ENCODE measurements at regions not wholly inside any gene's neighbourhood (a gene's known extent, or its start where the extent isn't known, plus 50 kb on each side); places are given as distances from the start of the nearest gene placed in this dataset.

GRCh38 chr13:89027694-89028306 lies 1356.6 kb downstream of the SLITRK5 start:
- Histone ChIP-seq H3K27ac (no peak overlapping the region), H3K36me3 (no peaks in the 10 kb centered on the region), H3K27me3 (no peaks in the 10 kb centered on the region), H3K9me3 (no peaks in the 10 kb centered on the region), H3K4me3 (no peak overlapping the region), H3K4me1 (no peaks in the 10 kb centered on the region)
- WGBS (ENCODE audit: insufficient coverage, low coverage, low lambda C conversion rate, missing lambda C conversion rate), result 20% methylated on average over 3 of the region's 3 CpGs
- TF ChIP-seq POLR2A (IDR thresholded peaks at IDR 0.05), result no peak
- no peak for TF ChIP-seq CTCF (IDR thresholded peaks at IDR 0.05)
- intact Hi-C loops (cut with DNase I), result no loop called here
- DNase-seq (no peak), ATAC-seq (no peak)

GRCh38 chr13:89029062-89029461 lies 1357.9 kb downstream of the SLITRK5 start:
- Histone ChIP-seq H3K36me3 (no peaks in the 10 kb centered on the region), H3K4me3 (no peak overlapping the region), H3K4me1 (no peaks in the 10 kb centered on the region), H3K9me3 (peaks cover 0 to 5% (median 0%) of the 10 kb centered on the region in 4 donors), H3K27ac (no peak overlapping the region), H3K27me3 (no peaks in the 10 kb centered on the region)
- DNase-seq (no peak), ATAC-seq (no peak)
- TF ChIP-seq CTCF (IDR thresholded peaks at IDR 0.05) (no peak), POLR2A (IDR thresholded peaks at IDR 0.05) (no peak)
- intact Hi-C loops (cut with DNase I), result no loop called here
- WGBS (ENCODE audit: insufficient coverage, low coverage, low lambda C conversion rate, missing lambda C conversion rate), result 46% methylated on average over 2 of the region's 2 CpGs

- no peak for ATAC-seq
These were observed 1362.8 kb downstream of the SLITRK5 start for GRCh38 chr13:89034015-89034414.

GRCh38 chr13:89052699-89053098 lies 1381.5 kb downstream of the SLITRK5 start:
- ATAC-seq (no peak), DNase-seq (no peak)
- 46% methylated on average over 3 of the region's 3 CpGs for WGBS (ENCODE audit: insufficient coverage, low coverage, low lambda C conversion rate, missing lambda C conversion rate)
- Histone ChIP-seq H3K4me3 (no peak overlapping the region), H3K27ac (no peak overlapping the region), H3K36me3 (no peaks in the 10 kb centered on the region), H3K27me3 (no peaks in the 10 kb centered on the region), H3K4me1 (no peaks in the 10 kb centered on the region), H3K9me3 (no peaks in the 10 kb centered on the region)
- TF ChIP-seq CTCF (IDR thresholded peaks at IDR 0.05) (no peak), POLR2A (IDR thresholded peaks at IDR 0.05) (no peak)
- intact Hi-C loops (cut with DNase I), result no loop called here

More at GRCh38 chr13:89034015-89034414, 1362.8 kb downstream of the SLITRK5 start:
- Histone ChIP-seq H3K27ac (no peak overlapping the region), H3K4me1 (no peaks in the 10 kb centered on the region), H3K27me3 (no peaks in the 10 kb centered on the region), H3K4me3 (no peak overlapping the region), H3K9me3 (peaks cover 0 to 5% (median 0%) of the 10 kb centered on the region in 4 donors), H3K36me3 (no peaks in the 10 kb centered on the region)
- TF ChIP-seq CTCF (IDR thresholded peaks at IDR 0.05) (no peak), POLR2A (IDR thresholded peaks at IDR 0.05) (no peak)
- 69% methylated on average over 1 of the region's 1 CpG for WGBS (ENCODE audit: insufficient coverage, low coverage, low lambda C conversion rate, missing lambda C conversion rate)
- intact Hi-C loops (cut with DNase I), result no loop called here
- no peak for DNase-seq

GRCh38 chr13:89053418-89053817 lies 1382.2 kb downstream of the SLITRK5 start:
- Histone ChIP-seq H3K36me3 (no peaks in the 10 kb centered on the region), H3K9me3 (no peaks in the 10 kb centered on the region), H3K27ac (no peak overlapping the region), H3K4me3 (no peak overlapping the region), H3K27me3 (no peaks in the 10 kb centered on the region), H3K4me1 (no peaks in the 10 kb centered on the region)
- WGBS (ENCODE audit: insufficient coverage, low coverage, low lambda C conversion rate, missing lambda C conversion rate), result 38% methylated on average over 1 of the region's 1 CpG
- ATAC-seq, result no peak
- DNase-seq, result no peak
- intact Hi-C loops (cut with DNase I), result no loop called here
- TF ChIP-seq CTCF (IDR thresholded peaks at IDR 0.05), result no peak
- TF ChIP-seq POLR2A (IDR thresholded peaks at IDR 0.05), result no peak
